ENCODE measurements at regions not wholly inside any gene's neighbourhood (a gene's known extent, or its start where the extent isn't known, plus 50 kb on each side); places are given as distances from the start of the nearest gene placed in this dataset.

DNA sequence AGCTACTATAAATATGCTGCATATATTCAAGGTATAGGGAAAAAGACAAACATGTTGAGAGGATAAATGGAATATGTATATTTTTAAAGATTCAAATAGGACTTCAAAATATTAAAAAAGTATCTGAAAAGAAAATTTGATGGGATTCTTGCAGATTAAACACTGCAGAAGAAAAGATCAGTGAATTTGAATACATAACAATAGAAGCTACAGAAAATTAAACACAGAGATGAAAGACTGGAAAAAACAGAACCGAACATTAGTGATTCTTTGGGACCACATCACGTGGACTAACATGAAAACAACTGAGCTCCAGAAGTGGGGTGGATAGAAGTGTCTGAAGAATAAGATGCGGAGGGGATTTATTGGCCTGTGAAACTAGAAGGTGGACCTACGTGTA is 217.2 kb downstream of the RFC3 start:
- Histone ChIP-seq H3K4me3 (no peak overlapping the region), H3K27ac (no peak overlapping the region)
- DNase-seq (ENCODE audit: low spot score): no peak
- TF ChIP-seq, protein P1, sequence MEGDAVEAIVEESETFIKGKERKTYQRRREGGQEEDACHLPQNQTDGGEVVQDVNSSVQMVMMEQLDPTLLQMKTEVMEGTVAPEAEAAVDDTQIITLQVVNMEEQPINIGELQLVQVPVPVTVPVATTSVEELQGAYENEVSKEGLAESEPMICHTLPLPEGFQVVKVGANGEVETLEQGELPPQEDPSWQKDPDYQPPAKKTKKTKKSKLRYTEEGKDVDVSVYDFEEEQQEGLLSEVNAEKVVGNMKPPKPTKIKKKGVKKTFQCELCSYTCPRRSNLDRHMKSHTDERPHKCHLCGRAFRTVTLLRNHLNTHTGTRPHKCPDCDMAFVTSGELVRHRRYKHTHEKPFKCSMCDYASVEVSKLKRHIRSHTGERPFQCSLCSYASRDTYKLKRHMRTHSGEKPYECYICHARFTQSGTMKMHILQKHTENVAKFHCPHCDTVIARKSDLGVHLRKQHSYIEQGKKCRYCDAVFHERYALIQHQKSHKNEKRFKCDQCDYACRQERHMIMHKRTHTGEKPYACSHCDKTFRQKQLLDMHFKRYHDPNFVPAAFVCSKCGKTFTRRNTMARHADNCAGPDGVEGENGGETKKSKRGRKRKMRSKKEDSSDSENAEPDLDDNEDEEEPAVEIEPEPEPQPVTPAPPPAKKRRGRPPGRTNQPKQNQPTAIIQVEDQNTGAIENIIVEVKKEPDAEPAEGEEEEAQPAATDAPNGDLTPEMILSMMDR (IDR thresholded peaks at IDR 0.05): no peak

DNA sequence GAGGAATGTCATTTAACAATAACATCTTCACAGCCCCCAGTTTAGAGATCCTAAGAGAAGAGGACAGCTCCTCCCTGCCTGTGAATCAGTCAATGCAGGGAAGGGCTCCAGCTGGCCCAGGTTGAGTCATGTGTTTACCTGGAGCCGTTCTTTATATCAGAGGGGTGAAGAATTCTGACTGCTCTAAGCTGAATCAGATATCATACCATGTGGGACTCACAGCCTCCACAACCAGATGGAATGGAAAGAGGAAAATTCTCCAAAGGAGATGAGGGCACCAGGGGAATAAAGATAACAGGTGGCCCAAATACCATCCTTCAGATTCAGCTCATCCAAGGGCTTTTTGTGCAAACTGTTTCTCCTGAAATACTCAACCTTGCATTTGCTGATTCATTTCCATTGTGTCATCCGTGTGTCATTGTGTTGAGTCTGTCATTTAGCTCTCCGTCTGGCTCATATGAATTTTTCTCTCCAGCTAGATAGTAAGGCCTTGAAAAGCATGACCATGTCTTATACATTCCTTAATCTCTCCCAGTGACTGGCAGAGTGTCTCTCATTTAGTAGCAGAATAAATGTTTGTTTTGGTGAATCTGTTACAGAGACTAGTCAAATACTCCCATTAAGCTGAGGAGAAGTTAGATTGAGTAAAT is 217.9 kb downstream of the RFC3 start:
- TF ChIP-seq, protein P1 (IDR thresholded peaks at IDR 0.05): no peak
- DNase-seq (ENCODE audit: low spot score): no peak
- Histone ChIP-seq H3K4me3 (no peak overlapping the region), H3K27ac (no peak overlapping the region)

DNA sequence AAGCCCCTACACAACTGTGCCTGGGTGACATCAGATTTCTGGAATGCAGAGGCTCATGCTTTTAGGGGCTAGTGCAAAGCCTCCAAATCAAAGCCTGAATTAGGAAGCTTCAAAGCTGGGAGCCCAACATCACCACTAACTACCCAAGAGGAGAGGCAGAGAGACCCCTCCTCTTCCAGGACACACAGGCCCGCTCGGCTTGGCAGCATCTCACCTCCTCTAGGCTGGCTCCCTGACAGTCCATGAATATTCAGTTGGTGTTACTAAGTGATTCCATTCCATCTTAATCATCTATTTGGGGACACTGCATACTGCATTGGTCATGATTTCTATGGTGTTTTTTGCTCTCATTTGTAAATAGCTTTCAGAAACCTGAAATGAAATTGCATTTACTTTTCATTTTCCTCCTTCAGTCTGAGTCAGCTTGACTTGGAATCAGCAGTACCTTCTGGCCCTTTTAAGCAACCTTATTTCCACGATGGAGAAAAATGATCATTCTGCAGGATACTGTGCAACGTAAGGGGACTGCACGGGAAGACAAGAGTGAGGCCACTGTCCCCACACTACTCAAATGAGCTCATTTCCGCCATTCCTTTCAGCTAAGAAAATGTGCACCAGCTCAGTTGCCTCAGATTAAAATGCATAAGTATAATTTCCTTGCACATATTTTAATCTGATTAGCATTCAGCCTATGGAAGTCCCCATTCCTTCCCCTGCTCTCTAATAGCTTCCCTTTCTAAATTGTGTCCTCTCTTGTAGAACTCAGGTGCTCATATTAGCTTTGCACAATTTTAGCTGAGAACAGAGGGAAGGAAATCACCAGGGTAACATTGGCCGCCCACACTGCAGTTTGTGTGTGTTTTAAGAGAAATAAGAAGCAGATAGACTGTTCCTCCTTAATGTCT is 219.9 kb downstream of the RFC3 start:
- TF ChIP-seq, protein P1 (IDR thresholded peaks at IDR 0.05): no peak
- Histone ChIP-seq H3K27ac (no peak overlapping the region), H3K4me3 (no peak overlapping the region)
- DNase-seq (ENCODE audit: low spot score): no peak

DNA sequence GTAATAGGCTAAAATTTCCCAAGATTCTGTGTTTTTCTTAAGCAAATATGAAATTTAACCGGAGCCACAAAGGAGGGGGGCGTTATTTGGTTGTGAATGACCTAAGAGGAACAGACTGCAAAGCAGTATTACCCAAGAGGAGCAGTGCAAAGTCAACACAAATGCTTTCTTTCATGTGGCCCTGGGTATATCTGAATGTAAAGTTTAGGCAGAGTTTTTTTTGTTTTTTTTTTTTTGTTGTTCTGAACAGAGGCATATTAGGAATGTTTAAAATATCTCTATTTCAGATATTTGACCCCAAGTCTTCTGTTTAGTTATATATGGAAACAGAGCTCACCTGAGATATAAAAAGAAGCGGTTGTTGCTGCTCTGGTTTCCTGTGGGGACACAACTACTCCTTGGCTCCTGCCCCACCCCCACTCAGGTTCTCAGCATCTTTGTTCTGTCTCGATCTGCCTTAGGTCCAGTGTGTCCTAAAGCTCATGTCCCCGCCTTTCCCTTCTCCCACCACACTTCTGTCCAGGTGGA is 220.7 kb downstream of the RFC3 start:
- H3K27ac ChIP-seq: no peak overlapping the region

DNA sequence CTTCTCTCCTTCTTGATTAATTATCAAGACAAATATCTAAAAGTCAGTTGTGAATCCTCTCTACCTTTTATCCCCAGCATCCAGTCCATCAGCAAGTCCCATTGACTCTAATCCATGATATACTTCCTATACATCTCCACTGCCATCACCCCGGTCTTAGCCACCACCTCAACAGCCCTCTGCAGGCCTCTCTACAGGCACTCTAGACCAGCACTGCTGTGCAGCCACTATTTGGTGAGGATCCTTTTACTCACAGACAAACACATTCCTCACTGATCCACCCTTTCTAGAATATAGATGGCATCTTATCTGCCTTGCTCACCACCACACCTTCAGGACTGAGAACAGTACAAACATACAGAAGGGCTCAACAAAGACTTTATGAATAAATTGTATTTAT is 221.7 kb downstream of the RFC3 start:
- TF ChIP-seq, protein P1 (IDR thresholded peaks at IDR 0.05): no peak

More for the DNA sequence above, 220.7 kb downstream of the RFC3 start:
- TF ChIP-seq, protein P1 (IDR thresholded peaks at IDR 0.05): no peak
- no peak for DNase-seq (ENCODE audit: low spot score)
- no peak overlapping the region for H3K4me3 ChIP-seq

DNA sequence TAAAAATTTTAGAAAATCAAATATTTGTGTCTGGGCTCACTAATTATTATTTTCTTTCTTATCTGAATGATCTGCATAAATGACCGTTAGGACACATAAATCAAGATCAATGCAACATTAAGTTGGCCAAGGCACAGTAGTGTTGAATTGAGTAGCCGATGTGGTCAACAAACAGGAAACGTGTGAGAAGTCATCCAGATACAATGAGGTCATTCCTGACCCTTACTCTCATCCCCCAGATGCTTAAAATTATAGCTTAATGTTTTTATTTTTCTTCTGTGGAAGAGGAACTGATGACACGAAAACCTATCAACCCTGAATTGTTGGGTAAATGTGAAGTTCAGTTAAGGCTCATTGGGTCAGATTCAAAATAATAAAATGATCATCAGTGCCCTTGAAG is 222.9 kb downstream of the RFC3 start:
- no peak for DNase-seq (ENCODE audit: low spot score)
- no peak overlapping the region for H3K4me3 ChIP-seq
- TF ChIP-seq, protein P1 (IDR thresholded peaks at IDR 0.05): no peak
- no peak overlapping the region for H3K27ac ChIP-seq

More for the DNA sequence above, 221.7 kb downstream of the RFC3 start:
- no peak overlapping the region for H3K27ac ChIP-seq
- DNase-seq (ENCODE audit: low spot score): no peak
- H3K4me3 ChIP-seq: no peak overlapping the region

All from coronary artery (tissue), 2 donors.